Endothelial cell (in vitro differentiated cells): ENCODE measurements at regions not wholly inside any gene's neighbourhood (a gene's known extent, or its start where the extent isn't known, plus 50 kb on each side); places are given as distances from the start of the nearest gene placed in this dataset.

Experiments
- DNase-seq: peaks from one replicate; pipeline ENCODE4 v3.0.0; 2021; ENCODE audit warnings: low spot score
- H3K27ac Mint-ChIP-seq: one replicate; pipeline ENCODE4 v1.8.0; 2021; ENCODE audit warnings: mixed read lengths, inconsistent platforms; ENCODE audit not compliant: unreplicated experiment
- H3K27me3 Mint-ChIP-seq: one replicate; pipeline ENCODE4 v1.8.0; 2021; ENCODE audit warnings: mild to moderate bottlenecking, moderate library complexity, mixed read lengths, inconsistent platforms; ENCODE audit not compliant: unreplicated experiment
- H3K36me3 Mint-ChIP-seq: one replicate; pipeline ENCODE4 v1.8.0; 2021; ENCODE audit warnings: mild to moderate bottlenecking, low read depth, mixed read lengths, inconsistent platforms; ENCODE audit not compliant: unreplicated experiment
- H3K4me1 Mint-ChIP-seq: one replicate; pipeline ENCODE4 v1.8.0; 2021; ENCODE audit warnings: mild to moderate bottlenecking, mixed read lengths, inconsistent platforms; ENCODE audit not compliant: unreplicated experiment
- H3K4me3 Mint-ChIP-seq: one replicate; pipeline ENCODE4 v1.8.0; 2021; ENCODE audit warnings: mild to moderate bottlenecking, mixed read lengths, inconsistent platforms; ENCODE audit not compliant: unreplicated experiment
- H3K9me3 Mint-ChIP-seq: one replicate; pipeline ENCODE4 v1.8.0; 2021; ENCODE audit warnings: mixed read lengths, inconsistent platforms; ENCODE audit not compliant: unreplicated experiment
- CTCF ChIP-seq: fragments of 200-600 bp; sonication (generic); IDR thresholded peaks from one replicate; pipeline ENCODE4 v1.5.0; 2021; ENCODE audit warnings: antibody characterized with exemption; ENCODE audit not compliant: unreplicated experiment

DNA sequence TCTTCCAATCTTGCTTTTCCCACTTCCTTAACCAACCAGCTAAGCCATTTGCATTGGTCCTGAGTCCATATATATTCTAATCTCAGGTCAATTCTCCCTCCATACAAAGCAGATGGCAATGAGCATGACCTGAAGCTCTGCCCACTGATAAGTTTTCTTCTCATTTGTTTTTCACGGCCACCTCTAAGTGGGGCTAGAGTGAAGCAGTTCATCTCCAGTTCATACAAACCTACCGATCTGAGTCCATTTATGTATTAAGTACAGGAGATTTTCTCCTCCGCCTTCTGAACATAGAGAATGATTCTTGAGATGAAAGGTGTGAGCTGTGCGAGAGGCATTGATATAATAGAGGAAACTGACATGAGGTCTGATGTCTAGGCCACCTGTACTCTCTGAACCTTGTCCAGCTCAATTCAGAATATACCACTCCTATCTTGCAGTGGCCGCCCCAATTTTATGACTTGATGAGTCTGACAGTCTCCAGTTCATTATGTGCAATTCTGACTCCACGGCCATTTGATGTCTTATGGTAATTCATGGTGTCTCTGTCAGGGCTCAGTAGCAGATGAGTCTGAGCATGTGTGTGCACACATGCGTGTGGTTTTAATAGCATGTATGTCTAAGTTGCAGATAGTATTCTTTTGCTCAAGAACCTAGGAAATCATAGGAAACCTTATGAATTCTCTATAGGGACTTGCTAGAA, 329.8 kb downstream of the PMP22 start:
- no peaks in the 10 kb centered on the region for H3K9me3 Mint-ChIP-seq
- no peaks in the 10 kb centered on the region for H3K4me1 Mint-ChIP-seq
- no peaks in the 10 kb centered on the region for H3K36me3 Mint-ChIP-seq
- no peak overlapping the region for H3K27ac Mint-ChIP-seq
- no peak for DNase-seq
- no peaks in the 10 kb centered on the region for H3K27me3 Mint-ChIP-seq
- TF ChIP-seq CTCF, result no peak
- H3K4me3 Mint-ChIP-seq, result no peak overlapping the region

DNA sequence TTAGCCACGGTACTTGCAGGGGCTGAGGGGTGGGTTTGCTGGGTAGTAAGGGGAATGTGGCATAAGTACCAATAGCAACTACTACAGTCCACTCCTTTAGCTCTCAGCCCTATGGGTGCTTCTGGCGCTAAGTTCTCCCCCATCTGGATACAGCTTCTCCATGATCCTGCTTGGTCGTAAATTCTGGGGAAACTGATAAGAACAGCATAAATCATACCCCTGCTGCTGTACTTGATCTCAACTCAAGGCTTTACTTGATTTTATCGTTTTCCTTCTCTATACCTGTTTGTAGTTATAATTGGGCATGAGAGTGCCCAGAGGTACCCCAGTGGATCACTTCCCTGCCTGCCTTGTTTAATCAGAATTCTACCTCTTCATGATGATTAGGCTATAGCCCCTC, 331.4 kb downstream of the PMP22 start:
- no peak overlapping the region for H3K4me3 Mint-ChIP-seq
- H3K9me3 Mint-ChIP-seq, result no peaks in the 10 kb centered on the region
- H3K36me3 Mint-ChIP-seq, result no peaks in the 10 kb centered on the region
- no peak overlapping the region for H3K27ac Mint-ChIP-seq
- no peak for TF ChIP-seq CTCF
- H3K4me1 Mint-ChIP-seq, result no peaks in the 10 kb centered on the region
- DNase-seq, result no peak
- no peaks in the 10 kb centered on the region for H3K27me3 Mint-ChIP-seq

GRCh38 chr17:14926526-14927122, 338.5 kb downstream of the PMP22 start:
- Mint-ChIP-seq H3K36me3 (no peaks in the 10 kb centered on the region), H3K27ac (no peak overlapping the region), H3K9me3 (no peaks in the 10 kb centered on the region), H3K4me3 (no peak overlapping the region), H3K27me3 (no peaks in the 10 kb centered on the region), H3K4me1 (no peaks in the 10 kb centered on the region)
- DNase-seq, result peak; percentile 62
- TF ChIP-seq CTCF, result peak; percentile 94

GRCh38 chr17:14926073-14926472, 339.1 kb downstream of the PMP22 start:
- no peak overlapping the region for H3K27ac Mint-ChIP-seq
- no peaks in the 10 kb centered on the region for H3K27me3 Mint-ChIP-seq
- no peaks in the 10 kb centered on the region for H3K4me1 Mint-ChIP-seq
- no peak for TF ChIP-seq CTCF
- H3K9me3 Mint-ChIP-seq, result no peaks in the 10 kb centered on the region
- DNase-seq, result no peak
- H3K4me3 Mint-ChIP-seq, result no peak overlapping the region
- no peaks in the 10 kb centered on the region for H3K36me3 Mint-ChIP-seq

DNA sequence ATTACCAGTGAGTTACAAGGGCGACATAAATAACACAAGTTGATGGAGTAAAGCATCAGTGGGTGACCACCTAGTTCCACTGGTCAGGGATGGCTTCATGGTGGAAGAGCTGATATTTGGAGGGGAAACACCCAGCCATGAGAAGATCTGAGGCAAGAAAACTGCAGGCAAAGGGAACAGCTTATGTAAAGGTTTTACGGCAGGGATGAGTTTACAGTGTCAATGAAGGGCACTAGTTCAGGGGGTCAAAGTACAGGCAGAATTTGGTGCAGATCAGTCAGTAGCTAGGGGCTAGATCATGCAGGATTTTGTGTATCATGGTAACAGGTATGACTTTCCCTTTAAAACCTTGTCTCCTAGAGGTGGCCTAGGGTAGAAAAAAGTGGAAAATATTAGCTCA, 339.6 kb downstream of the PMP22 start:
- Mint-ChIP-seq H3K27me3 (no peaks in the 10 kb centered on the region), H3K27ac (no peak overlapping the region), H3K4me3 (no peak overlapping the region), H3K9me3 (no peaks in the 10 kb centered on the region), H3K4me1 (no peaks in the 10 kb centered on the region), H3K36me3 (no peaks in the 10 kb centered on the region)
- no peak for TF ChIP-seq CTCF
- no peak for DNase-seq
